ENCODE measurements at regions not wholly inside any gene's neighbourhood (a gene's known extent, or its start where the extent isn't known, plus 50 kb on each side); places are given as distances from the start of the nearest gene placed in this dataset.
"Not testable (repeated sequence)": the region's sequence is repeated elsewhere in the genome, so short reads cannot be mapped to it uniquely, and the experiment has no call there.

DNA sequence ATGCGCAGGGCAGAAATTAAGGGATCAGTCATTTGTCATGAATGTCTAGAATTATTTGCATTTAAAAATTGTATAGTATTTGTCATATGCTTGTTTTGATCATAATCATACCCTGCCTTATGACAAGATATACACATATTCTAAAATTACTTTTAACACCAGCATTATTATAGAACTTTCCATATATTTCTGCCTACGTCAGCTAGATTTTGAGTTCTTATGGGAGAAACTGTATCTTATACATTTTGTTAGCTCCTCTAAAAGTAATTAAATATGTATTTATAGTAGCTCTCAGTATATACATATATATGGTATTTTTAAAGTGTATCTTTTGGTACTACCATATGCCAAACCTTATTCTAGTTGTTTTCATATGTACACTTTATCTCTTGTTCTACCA, 441.9 kb downstream of the CPS1 start:
- H3K36me3 Mint-ChIP-seq (ENCODE audit: low read depth): no peaks in the 10 kb centered on the region
- H3K4me3 Mint-ChIP-seq: no peak overlapping the region
- ATAC-seq (ENCODE audit: poor library complexity) (no peak), DNase-seq (no peak)
- no peak overlapping the region for H3K27ac Mint-ChIP-seq
- H3K4me1 Mint-ChIP-seq (ENCODE audit: low read depth): no peaks in the 10 kb centered on the region
- H3K27ac ChIP-seq (ENCODE audit: low read depth in 1 of 2, low read length in 2 of 2): no peak overlapping the region
- intact Hi-C loops (cut with DNase I, micrococcal nuclease): no loop called here
- H3K27me3 ChIP-seq (ENCODE audit: control insufficient read depth in 1 of 2, insufficient read depth in 2 of 2, low read length in 2 of 2): no peaks in the 10 kb centered on the region
- ChIA-PET POLR2A (no interaction called here), CTCF (no interaction called here)
- no peaks in the 10 kb centered on the region for H3K27me3 Mint-ChIP-seq
- no peak overlapping the region for H3K4me3 ChIP-seq (ENCODE audit: low read length)
- H3K9me3 Mint-ChIP-seq: peaks cover 10% of the 10 kb centered on the region
- H3K9me3 ChIP-seq (ENCODE audit: control insufficient read depth in 1 of 2, insufficient read depth in 1 of 2, low read length in 2 of 2): no peaks in the 10 kb centered on the region
- no peaks in the 10 kb centered on the region for H3K36me3 ChIP-seq (ENCODE audit: insufficient read depth, low read length)
- no peaks in the 10 kb centered on the region for H3K4me1 ChIP-seq (ENCODE audit: insufficient read depth, low read length)
- TF ChIP-seq, protein P1, sequence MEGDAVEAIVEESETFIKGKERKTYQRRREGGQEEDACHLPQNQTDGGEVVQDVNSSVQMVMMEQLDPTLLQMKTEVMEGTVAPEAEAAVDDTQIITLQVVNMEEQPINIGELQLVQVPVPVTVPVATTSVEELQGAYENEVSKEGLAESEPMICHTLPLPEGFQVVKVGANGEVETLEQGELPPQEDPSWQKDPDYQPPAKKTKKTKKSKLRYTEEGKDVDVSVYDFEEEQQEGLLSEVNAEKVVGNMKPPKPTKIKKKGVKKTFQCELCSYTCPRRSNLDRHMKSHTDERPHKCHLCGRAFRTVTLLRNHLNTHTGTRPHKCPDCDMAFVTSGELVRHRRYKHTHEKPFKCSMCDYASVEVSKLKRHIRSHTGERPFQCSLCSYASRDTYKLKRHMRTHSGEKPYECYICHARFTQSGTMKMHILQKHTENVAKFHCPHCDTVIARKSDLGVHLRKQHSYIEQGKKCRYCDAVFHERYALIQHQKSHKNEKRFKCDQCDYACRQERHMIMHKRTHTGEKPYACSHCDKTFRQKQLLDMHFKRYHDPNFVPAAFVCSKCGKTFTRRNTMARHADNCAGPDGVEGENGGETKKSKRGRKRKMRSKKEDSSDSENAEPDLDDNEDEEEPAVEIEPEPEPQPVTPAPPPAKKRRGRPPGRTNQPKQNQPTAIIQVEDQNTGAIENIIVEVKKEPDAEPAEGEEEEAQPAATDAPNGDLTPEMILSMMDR (IDR thresholded peaks at IDR 0.05): no peak

- Histone ChIP-seq H3K27ac (ENCODE audit: low read depth in 1 of 2, low read length in 2 of 2) (no peak overlapping the region), H3K36me3 (ENCODE audit: insufficient read depth, low read length) (no peaks in the 10 kb centered on the region), H3K4me1 (ENCODE audit: insufficient read depth, low read length) (no peaks in the 10 kb centered on the region), H3K4me3 (ENCODE audit: low read length) (no peak overlapping the region), H3K9me3 (ENCODE audit: control insufficient read depth in 1 of 2, insufficient read depth in 1 of 2, low read length in 2 of 2) (no peaks in the 10 kb centered on the region), H3K27me3 (ENCODE audit: control insufficient read depth in 1 of 2, insufficient read depth in 2 of 2, low read length in 2 of 2) (no peaks in the 10 kb centered on the region)
- TF ChIP-seq, protein P1 (IDR thresholded peaks at IDR 0.05): no peak
- no peaks in the 10 kb centered on the region for H3K4me1 Mint-ChIP-seq (ENCODE audit: low read depth)
- no peak overlapping the region for H3K4me3 Mint-ChIP-seq
- ChIA-PET POLR2A (no interaction called here), CTCF (no interaction called here)
- H3K36me3 Mint-ChIP-seq (ENCODE audit: low read depth): no peaks in the 10 kb centered on the region
- peaks cover 4% of the 10 kb centered on the region for H3K9me3 Mint-ChIP-seq
- ATAC-seq (ENCODE audit: poor library complexity) (no peak), DNase-seq (no peak)
- no peak overlapping the region for H3K27ac Mint-ChIP-seq
- intact Hi-C loops (cut with DNase I, micrococcal nuclease): no loop called here
- no peaks in the 10 kb centered on the region for H3K27me3 Mint-ChIP-seq
These were observed 458.0 kb downstream of the CPS1 start for GRCh38 chr2:211014376-211014775.

DNA sequence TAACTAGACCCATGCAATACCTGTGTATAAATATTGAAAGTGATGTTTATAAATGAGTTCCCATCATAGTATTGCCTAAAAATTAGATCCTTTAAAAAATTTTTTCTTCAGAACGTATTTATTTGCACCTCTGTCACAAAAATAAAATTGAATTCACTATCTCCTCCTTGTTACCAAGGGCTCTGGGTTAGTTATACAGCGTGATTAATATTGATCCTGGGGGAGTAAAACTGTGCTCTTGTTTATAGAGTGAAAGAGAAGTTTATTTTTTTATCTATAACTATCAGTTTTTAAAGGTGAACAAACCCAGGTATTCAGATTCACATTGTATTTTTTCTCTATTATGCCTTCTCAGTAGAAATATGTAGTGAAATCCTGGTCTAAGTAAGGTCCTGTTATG, 458.5 kb downstream of the CPS1 start:
- H3K27ac ChIP-seq (ENCODE audit: low read depth in 1 of 2, low read length in 2 of 2): no peak overlapping the region
- H3K27me3 ChIP-seq (ENCODE audit: control insufficient read depth in 1 of 2, insufficient read depth in 2 of 2, low read length in 2 of 2): no peaks in the 10 kb centered on the region
- Mint-ChIP-seq H3K4me1 (ENCODE audit: low read depth) (no peaks in the 10 kb centered on the region), H3K27me3 (no peaks in the 10 kb centered on the region), H3K4me3 (no peak overlapping the region), H3K9me3 (peaks cover 4% of the 10 kb centered on the region), H3K27ac (no peak overlapping the region), H3K36me3 (ENCODE audit: low read depth) (no peaks in the 10 kb centered on the region)
- CTCF ChIA-PET: no interaction called here
- intact Hi-C loops (cut with DNase I, micrococcal nuclease): no loop called here
- no peak for DNase-seq
- no peaks in the 10 kb centered on the region for H3K9me3 ChIP-seq (ENCODE audit: control insufficient read depth in 1 of 2, insufficient read depth in 1 of 2, low read length in 2 of 2)
- POLR2A ChIA-PET: no interaction called here
- no peaks in the 10 kb centered on the region for H3K36me3 ChIP-seq (ENCODE audit: insufficient read depth, low read length)
- no peak for ATAC-seq (ENCODE audit: poor library complexity)
- H3K4me1 ChIP-seq (ENCODE audit: insufficient read depth, low read length): no peaks in the 10 kb centered on the region
- no peak overlapping the region for H3K4me3 ChIP-seq (ENCODE audit: low read length)
- TF ChIP-seq, protein P1 (IDR thresholded peaks at IDR 0.05): no peak

DNA sequence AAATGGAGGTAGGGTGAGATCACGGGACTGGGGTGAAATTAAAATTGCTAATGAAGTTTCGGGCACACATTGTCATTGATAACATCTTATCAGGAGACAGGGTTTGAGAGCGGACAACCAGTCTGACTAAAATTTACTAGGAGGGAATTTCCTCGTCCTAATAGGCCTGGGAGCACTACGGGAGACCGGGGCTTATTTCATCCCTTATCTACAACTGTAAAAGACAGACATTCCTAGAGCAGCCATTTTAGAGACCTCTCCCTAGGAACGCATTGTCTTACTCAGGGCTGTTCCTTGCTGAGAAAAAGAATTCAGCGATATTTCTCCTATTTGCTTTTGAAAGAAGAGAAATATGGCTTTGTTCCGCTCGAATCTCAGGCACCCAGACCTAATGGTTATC, 468.7 kb downstream of the CPS1 start:
- H3K4me3 ChIP-seq (ENCODE audit: low read length); ATAC-seq (ENCODE audit: poor library complexity); H3K27ac ChIP-seq (ENCODE audit: low read depth in 1 of 2, low read length in 2 of 2); H3K27me3 ChIP-seq (ENCODE audit: control insufficient read depth in 1 of 2, insufficient read depth in 2 of 2, low read length in 2 of 2); H3K4me1 Mint-ChIP-seq (ENCODE audit: low read depth); H3K9me3 ChIP-seq (ENCODE audit: control insufficient read depth in 1 of 2, insufficient read depth in 1 of 2, low read length in 2 of 2); intact Hi-C loops (cut with DNase I, micrococcal nuclease); H3K27ac Mint-ChIP-seq; POLR2A ChIA-PET; DNase-seq; CTCF ChIA-PET; H3K4me3 Mint-ChIP-seq; H3K27me3 Mint-ChIP-seq; H3K36me3 Mint-ChIP-seq (ENCODE audit: low read depth); H3K4me1 ChIP-seq (ENCODE audit: insufficient read depth, low read length); H3K36me3 ChIP-seq (ENCODE audit: insufficient read depth, low read length): not testable (repeated sequence)
- H3K9me3 Mint-ChIP-seq: peaks cover 29% of the 10 kb centered on the region

All from CD4-positive, alpha-beta T cell (primary cell).